PC-3 (cell line): ENCODE measurements at regions not wholly inside any gene's neighbourhood (a gene's known extent, or its start where the extent isn't known, plus 50 kb on each side); places are given as distances from the start of the nearest gene placed in this dataset.

ENCODE experiments used
- EZH2phosphoT487 ChIP-seq: fragments of 300-600 bp; sonication (generic); IDR thresholded peaks from 2 replicates; pipeline ENCODE4 v1.6.1; 2018; ENCODE audit warnings: mild to moderate bottlenecking, antibody characterized with exemption, low read length, borderline replicate concordance
- TF ChIP-seq, protein P1 (sequence below): fragments of 300-600 bp; sonication (generic); conservative IDR thresholded peaks from 2 replicates; pipeline ENCODE4 v1.5.1; 2017; ENCODE audit warnings: antibody characterized with exemption, low read depth, mild to moderate bottlenecking, low read length

DNA sequence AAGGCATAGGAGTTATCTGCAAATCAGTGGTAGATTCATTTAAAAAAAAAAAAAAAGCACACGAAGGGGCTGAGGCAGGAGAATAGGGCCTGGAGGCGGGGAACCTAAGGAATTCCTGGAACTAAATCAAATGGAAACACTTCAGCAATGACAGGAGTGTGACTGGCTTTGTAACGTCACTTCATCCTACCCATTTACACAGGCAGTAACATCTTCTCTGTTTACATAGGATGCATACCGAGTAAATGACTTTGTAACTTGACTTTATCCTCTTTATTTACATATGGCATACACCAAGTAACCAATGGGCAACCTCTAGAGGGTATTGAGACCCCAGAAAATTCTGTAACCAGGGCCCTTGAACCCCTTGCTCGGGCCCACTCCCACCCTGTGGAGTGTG, 56.4 kb upstream of the IYD start:
- TF ChIP-seq, protein P1, sequence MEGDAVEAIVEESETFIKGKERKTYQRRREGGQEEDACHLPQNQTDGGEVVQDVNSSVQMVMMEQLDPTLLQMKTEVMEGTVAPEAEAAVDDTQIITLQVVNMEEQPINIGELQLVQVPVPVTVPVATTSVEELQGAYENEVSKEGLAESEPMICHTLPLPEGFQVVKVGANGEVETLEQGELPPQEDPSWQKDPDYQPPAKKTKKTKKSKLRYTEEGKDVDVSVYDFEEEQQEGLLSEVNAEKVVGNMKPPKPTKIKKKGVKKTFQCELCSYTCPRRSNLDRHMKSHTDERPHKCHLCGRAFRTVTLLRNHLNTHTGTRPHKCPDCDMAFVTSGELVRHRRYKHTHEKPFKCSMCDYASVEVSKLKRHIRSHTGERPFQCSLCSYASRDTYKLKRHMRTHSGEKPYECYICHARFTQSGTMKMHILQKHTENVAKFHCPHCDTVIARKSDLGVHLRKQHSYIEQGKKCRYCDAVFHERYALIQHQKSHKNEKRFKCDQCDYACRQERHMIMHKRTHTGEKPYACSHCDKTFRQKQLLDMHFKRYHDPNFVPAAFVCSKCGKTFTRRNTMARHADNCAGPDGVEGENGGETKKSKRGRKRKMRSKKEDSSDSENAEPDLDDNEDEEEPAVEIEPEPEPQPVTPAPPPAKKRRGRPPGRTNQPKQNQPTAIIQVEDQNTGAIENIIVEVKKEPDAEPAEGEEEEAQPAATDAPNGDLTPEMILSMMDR: no peak
- no peak for TF ChIP-seq EZH2phosphoT487
